ENCODE measurements at regions not wholly inside any gene's neighbourhood (a gene's known extent, or its start where the extent isn't known, plus 50 kb on each side); places are given as distances from the start of the nearest gene placed in this dataset.

DNA sequence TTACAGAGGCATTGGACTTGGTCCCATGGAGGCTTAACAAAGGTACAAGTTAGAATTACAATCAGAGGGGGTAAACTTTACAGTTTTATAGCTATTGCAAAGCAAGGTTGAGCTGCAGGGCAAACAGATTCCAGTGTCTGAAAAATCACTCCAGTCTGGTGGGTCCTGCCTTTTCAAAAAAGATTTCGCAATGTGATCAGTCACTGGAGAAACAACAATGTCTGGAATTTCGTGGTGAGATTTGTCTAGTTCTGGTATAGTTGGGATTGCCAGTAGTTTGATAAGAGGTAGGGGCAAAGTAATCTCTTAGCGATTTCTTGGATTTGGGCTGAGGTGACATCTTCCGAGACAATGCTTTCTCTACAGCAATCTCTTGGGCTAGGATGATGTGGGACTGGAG is 1198.2 kb upstream of the PCDH9 start:
- Histone ChIP-seq H3K4me3 (no peak overlapping the region), H2AFZ (ENCODE audit: control insufficient read depth, low read depth, low read length) (no peak overlapping the region), H3K27ac (ENCODE audit: control insufficient read depth, insufficient read depth) (no peak overlapping the region), H3K36me3 (ENCODE audit: control insufficient read depth in 2 of 2, insufficient read depth in 2 of 2, low read length in 1 of 2) (no peaks in the 10 kb centered on the region), H3K9me3 (replicated peaks; ENCODE audit: control insufficient read depth, insufficient read depth, low read length) (no peaks in the 10 kb centered on the region), H3K4me1 (ENCODE audit: control insufficient read depth, insufficient read depth, low read length) (no peaks in the 10 kb centered on the region), H4K20me1 (ENCODE audit: control insufficient read depth, insufficient read depth) (no peaks in the 10 kb centered on the region), H3K27me3 (replicated peaks in 1 of 2; ENCODE audit: control insufficient read depth in 2 of 2, insufficient read depth in 2 of 2, low read length in 1 of 2) (no peaks in the 10 kb centered on the region), H3K4me2 (ENCODE audit: control insufficient read depth, insufficient read depth) (no peak overlapping the region), H3K9ac (ENCODE audit: control insufficient read depth, insufficient read depth, low read length) (no peak overlapping the region), H3K79me2 (ENCODE audit: control insufficient read depth, insufficient read depth, low read length) (no peaks in the 10 kb centered on the region)
- no TSS peak for BruUV-seq (replicated peaks)
- intact Hi-C loops (cut with micrococcal nuclease; ENCODE audit: unreplicated experiment) = no loop called here
- ChIA-PET CTCF (no interaction called here), POLR2A (no interaction called here), RAD21 (ENCODE audit: unreplicated experiment) (no interaction called here), SMC1A (ENCODE audit: uncharacterized antibody, unreplicated experiment) (interaction anchor here (1.5 kb wide), 1 partner anchor 35 kb away, joined by 4 read pairs; no protein-coding TSS in a partner anchor)
- DNase-seq (ENCODE audit: low read depth, low spot score) (no peak), ATAC-seq (no peak), FAIRE-seq (no peak)
- 30% methylated on average over 4 of the region's 4 CpGs for WGBS (ENCODE audit: insufficient coverage, insufficient replicate concordance, low lambda C conversion rate, missing lambda C conversion rate)
- in situ Hi-C loops (cut with MboI) = no loop called here
- TF ChIP-seq RAD51 (IDR thresholded peaks at IDR 0.05) (no peak), NR2C2 (IDR thresholded peaks at IDR 0.05; ENCODE audit: borderline replicate concordance, control insufficient read depth, insufficient read length, low read depth) (no peak), ZBTB4 (CRISPR knock-in tag; IDR thresholded peaks at IDR 0.05) (no peak), ZNF217 (IDR thresholded peaks at IDR 0.05) (no peak), EGR1 (IDR thresholded peaks at IDR 0.05; ENCODE audit: borderline replicate concordance in 1 of 2, low read depth in 2 of 2, low read length in 2 of 2) (no peak), CUX1 (IDR thresholded peaks at IDR 0.05; ENCODE audit: insufficient replicate concordance, low read depth, low read length) (no peak), FOXM1 (IDR thresholded peaks at IDR 0.05; ENCODE audit: low read depth, low read length) (no peak), PAX5 (IDR thresholded peaks at IDR 0.05; ENCODE audit: borderline replicate concordance, low read depth, low read length) (no peak), ZZZ3 (IDR thresholded peaks at IDR 0.05; ENCODE audit: control insufficient read depth, insufficient read length, low read depth) (no peak), NBN (IDR thresholded peaks at IDR 0.05) (no peak)
- TF ChIP-seq, protein P1, sequence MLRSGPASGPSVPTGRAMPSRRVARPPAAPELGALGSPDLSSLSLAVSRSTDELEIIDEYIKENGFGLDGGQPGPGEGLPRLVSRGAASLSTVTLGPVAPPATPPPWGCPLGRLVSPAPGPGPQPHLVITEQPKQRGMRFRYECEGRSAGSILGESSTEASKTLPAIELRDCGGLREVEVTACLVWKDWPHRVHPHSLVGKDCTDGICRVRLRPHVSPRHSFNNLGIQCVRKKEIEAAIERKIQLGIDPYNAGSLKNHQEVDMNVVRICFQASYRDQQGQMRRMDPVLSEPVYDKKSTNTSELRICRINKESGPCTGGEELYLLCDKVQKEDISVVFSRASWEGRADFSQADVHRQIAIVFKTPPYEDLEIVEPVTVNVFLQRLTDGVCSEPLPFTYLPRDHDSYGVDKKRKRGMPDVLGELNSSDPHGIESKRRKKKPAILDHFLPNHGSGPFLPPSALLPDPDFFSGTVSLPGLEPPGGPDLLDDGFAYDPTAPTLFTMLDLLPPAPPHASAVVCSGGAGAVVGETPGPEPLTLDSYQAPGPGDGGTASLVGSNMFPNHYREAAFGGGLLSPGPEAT (IDR thresholded peaks at IDR 0.05; ENCODE audit: low read depth) = no peak
- TF ChIP-seq, protein P2, sequence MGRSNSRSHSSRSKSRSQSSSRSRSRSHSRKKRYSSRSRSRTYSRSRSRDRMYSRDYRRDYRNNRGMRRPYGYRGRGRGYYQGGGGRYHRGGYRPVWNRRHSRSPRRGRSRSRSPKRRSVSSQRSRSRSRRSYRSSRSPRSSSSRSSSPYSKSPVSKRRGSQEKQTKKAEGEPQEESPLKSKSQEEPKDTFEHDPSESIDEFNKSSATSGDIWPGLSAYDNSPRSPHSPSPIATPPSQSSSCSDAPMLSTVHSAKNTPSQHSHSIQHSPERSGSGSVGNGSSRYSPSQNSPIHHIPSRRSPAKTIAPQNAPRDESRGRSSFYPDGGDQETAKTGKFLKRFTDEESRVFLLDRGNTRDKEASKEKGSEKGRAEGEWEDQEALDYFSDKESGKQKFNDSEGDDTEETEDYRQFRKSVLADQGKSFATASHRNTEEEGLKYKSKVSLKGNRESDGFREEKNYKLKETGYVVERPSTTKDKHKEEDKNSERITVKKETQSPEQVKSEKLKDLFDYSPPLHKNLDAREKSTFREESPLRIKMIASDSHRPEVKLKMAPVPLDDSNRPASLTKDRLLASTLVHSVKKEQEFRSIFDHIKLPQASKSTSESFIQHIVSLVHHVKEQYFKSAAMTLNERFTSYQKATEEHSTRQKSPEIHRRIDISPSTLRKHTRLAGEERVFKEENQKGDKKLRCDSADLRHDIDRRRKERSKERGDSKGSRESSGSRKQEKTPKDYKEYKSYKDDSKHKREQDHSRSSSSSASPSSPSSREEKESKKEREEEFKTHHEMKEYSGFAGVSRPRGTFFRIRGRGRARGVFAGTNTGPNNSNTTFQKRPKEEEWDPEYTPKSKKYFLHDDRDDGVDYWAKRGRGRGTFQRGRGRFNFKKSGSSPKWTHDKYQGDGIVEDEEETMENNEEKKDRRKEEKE (IDR thresholded peaks at IDR 0.05) = no peak
